ENCODE measurements at regions not wholly inside any gene's neighbourhood (a gene's known extent, or its start where the extent isn't known, plus 50 kb on each side); places are given as distances from the start of the nearest gene placed in this dataset.

- no peaks in the 10 kb centered on the region; the same call in 1 of the 2 replicates for H3K27me3 ChIP-seq (ENCODE audit: control insufficient read depth, insufficient read depth, low read length)
- H3K9me3 ChIP-seq (ENCODE audit: control insufficient read depth, insufficient read depth, low read depth, low read length): no peaks in the 10 kb centered on the region
- no peaks in the 10 kb centered on the region for H3K36me3 ChIP-seq (ENCODE audit: control insufficient read depth, insufficient read depth, low read length)
- no peak overlapping the region for H3K9ac ChIP-seq (ENCODE audit: low read length)
- H3K4me1 ChIP-seq (ENCODE audit: control insufficient read depth, insufficient read depth, low read length): no peaks in the 10 kb centered on the region
- no peak overlapping the region for H3K27ac ChIP-seq (ENCODE audit: low read depth, low read length)
- H3K4me3 ChIP-seq (ENCODE audit: low read depth, low read length): no peak overlapping the region
Measured at GRCh38 chr15:29556380-29556779, 265.9 kb downstream of the TJP1 start.

- Histone ChIP-seq H3K36me3 (ENCODE audit: control insufficient read depth, insufficient read depth, low read length) (no peaks in the 10 kb centered on the region), H3K9me3 (ENCODE audit: control insufficient read depth, insufficient read depth, low read depth, low read length) (no peaks in the 10 kb centered on the region), H3K4me1 (ENCODE audit: control insufficient read depth, insufficient read depth, low read length) (no peaks in the 10 kb centered on the region), H3K9ac (ENCODE audit: low read length) (no peak overlapping the region), H3K27me3 (ENCODE audit: control insufficient read depth, insufficient read depth, low read length) (no peaks in the 10 kb centered on the region; the same call in 1 of the 2 replicates), H3K4me3 (ENCODE audit: low read depth, low read length) (no peak overlapping the region), H3K27ac (ENCODE audit: low read depth, low read length) (no peak overlapping the region)
Measured at GRCh38 chr15:29554531-29554930, 267.7 kb downstream of the TJP1 start.

- Histone ChIP-seq H3K27me3 (ENCODE audit: control insufficient read depth, insufficient read depth, low read length) (no peaks in the 10 kb centered on the region), H3K9me3 (ENCODE audit: control insufficient read depth, insufficient read depth, low read depth, low read length) (peaks cover 4% of the 10 kb centered on the region; the same call in 1 of the 2 replicates), H3K4me3 (ENCODE audit: low read depth, low read length) (no peak overlapping the region), H3K4me1 (ENCODE audit: control insufficient read depth, insufficient read depth, low read length) (no peaks in the 10 kb centered on the region), H3K36me3 (ENCODE audit: control insufficient read depth, insufficient read depth, low read length) (no peaks in the 10 kb centered on the region), H3K9ac (ENCODE audit: low read length) (no peak overlapping the region), H3K27ac (ENCODE audit: low read depth, low read length) (no peak overlapping the region)
Measured at GRCh38 chr15:29550834-29551465, 271.3 kb downstream of the TJP1 start.

- H3K36me3 ChIP-seq (ENCODE audit: control insufficient read depth, insufficient read depth, low read length): no peaks in the 10 kb centered on the region
- H3K4me3 ChIP-seq (ENCODE audit: low read depth, low read length): no peak overlapping the region
- no peak overlapping the region for H3K9ac ChIP-seq (ENCODE audit: low read length)
- H3K4me1 ChIP-seq (ENCODE audit: control insufficient read depth, insufficient read depth, low read length): no peaks in the 10 kb centered on the region
- H3K9me3 ChIP-seq (ENCODE audit: control insufficient read depth, insufficient read depth, low read depth, low read length): peaks cover 9% of the 10 kb centered on the region; the same call in 1 of the 2 replicates
- H3K27me3 ChIP-seq (ENCODE audit: control insufficient read depth, insufficient read depth, low read length): no peaks in the 10 kb centered on the region
- H3K27ac ChIP-seq (ENCODE audit: low read depth, low read length): no peak overlapping the region
Measured at GRCh38 chr15:29548006-29548405, 274.3 kb downstream of the TJP1 start.

GRCh38 chr15:29544513-29545128, 275.0 kb upstream of the NSMCE3 start:
- Histone ChIP-seq H3K27ac (ENCODE audit: low read depth, low read length) (no peak overlapping the region), H3K27me3 (ENCODE audit: control insufficient read depth, insufficient read depth, low read length) (no peaks in the 10 kb centered on the region), H3K4me1 (ENCODE audit: control insufficient read depth, insufficient read depth, low read length) (no peaks in the 10 kb centered on the region)

GRCh38 chr15:29542994-29543393, 273.4 kb upstream of the NSMCE3 start:
- peaks cover 9% of the 10 kb centered on the region; the same call in 1 of the 2 replicates for H3K9me3 ChIP-seq (ENCODE audit: control insufficient read depth, insufficient read depth, low read depth, low read length)
- H3K9ac ChIP-seq (ENCODE audit: low read length): no peak overlapping the region
- H3K27ac ChIP-seq (ENCODE audit: low read depth, low read length): no peak overlapping the region
- no peaks in the 10 kb centered on the region for H3K27me3 ChIP-seq (ENCODE audit: control insufficient read depth, insufficient read depth, low read length)
- H3K4me1 ChIP-seq (ENCODE audit: control insufficient read depth, insufficient read depth, low read length): no peaks in the 10 kb centered on the region
- no peaks in the 10 kb centered on the region for H3K36me3 ChIP-seq (ENCODE audit: control insufficient read depth, insufficient read depth, low read length)
- no peak overlapping the region for H3K4me3 ChIP-seq (ENCODE audit: low read depth, low read length)

More at GRCh38 chr15:29544513-29545128, 275.0 kb upstream of the NSMCE3 start:
- Histone ChIP-seq H3K9ac (ENCODE audit: low read length) (no peak overlapping the region), H3K4me3 (ENCODE audit: low read depth, low read length) (no peak overlapping the region), H3K9me3 (ENCODE audit: control insufficient read depth, insufficient read depth, low read depth, low read length) (peaks cover 9% of the 10 kb centered on the region; the same call in 1 of the 2 replicates), H3K36me3 (ENCODE audit: control insufficient read depth, insufficient read depth, low read length) (no peaks in the 10 kb centered on the region)

GRCh38 chr15:29541309-29541708, 271.7 kb upstream of the NSMCE3 start:
- Histone ChIP-seq H3K27ac (ENCODE audit: low read depth, low read length) (no peak overlapping the region), H3K9ac (ENCODE audit: low read length) (no peak overlapping the region), H3K9me3 (ENCODE audit: control insufficient read depth, insufficient read depth, low read depth, low read length) (peaks cover 7% of the 10 kb centered on the region; the same call in 1 of the 2 replicates), H3K36me3 (ENCODE audit: control insufficient read depth, insufficient read depth, low read length) (no peaks in the 10 kb centered on the region), H3K4me1 (ENCODE audit: control insufficient read depth, insufficient read depth, low read length) (no peaks in the 10 kb centered on the region), H3K4me3 (ENCODE audit: low read depth, low read length) (no peak overlapping the region), H3K27me3 (ENCODE audit: control insufficient read depth, insufficient read depth, low read length) (no peaks in the 10 kb centered on the region)

GRCh38 chr15:29540479-29540878, 270.9 kb upstream of the NSMCE3 start:
- H3K27ac ChIP-seq (ENCODE audit: low read depth, low read length): no peak overlapping the region
- no peak overlapping the region for H3K9ac ChIP-seq (ENCODE audit: low read length)
- 0 out of 2 replicates have a peak, but pooled peaks cover under 1% of the 10 kb centered on the region for H3K9me3 ChIP-seq (ENCODE audit: control insufficient read depth, insufficient read depth, low read depth, low read length)
- H3K4me3 ChIP-seq (ENCODE audit: low read depth, low read length): no peak overlapping the region
- no peaks in the 10 kb centered on the region for H3K27me3 ChIP-seq (ENCODE audit: control insufficient read depth, insufficient read depth, low read length)
- H3K4me1 ChIP-seq (ENCODE audit: control insufficient read depth, insufficient read depth, low read length): no peaks in the 10 kb centered on the region
- H3K36me3 ChIP-seq (ENCODE audit: control insufficient read depth, insufficient read depth, low read length): no peaks in the 10 kb centered on the region

- Histone ChIP-seq H3K27me3 (ENCODE audit: control insufficient read depth, insufficient read depth, low read length) (no peaks in the 10 kb centered on the region), H3K9me3 (ENCODE audit: control insufficient read depth, insufficient read depth, low read depth, low read length) (no peaks in the 10 kb centered on the region), H3K4me3 (ENCODE audit: low read depth, low read length) (no peak overlapping the region), H3K9ac (ENCODE audit: low read length) (no peak overlapping the region), H3K4me1 (ENCODE audit: control insufficient read depth, insufficient read depth, low read length) (no peaks in the 10 kb centered on the region), H3K27ac (ENCODE audit: low read depth, low read length) (no peak overlapping the region), H3K36me3 (ENCODE audit: control insufficient read depth, insufficient read depth, low read length) (no peaks in the 10 kb centered on the region)
Measured at GRCh38 chr15:29539736-29540135, 270.1 kb upstream of the NSMCE3 start.

GRCh38 chr15:29538044-29538443, 268.4 kb upstream of the NSMCE3 start:
- H3K9me3 ChIP-seq (ENCODE audit: control insufficient read depth, insufficient read depth, low read depth, low read length): no peaks in the 10 kb centered on the region
- H3K27me3 ChIP-seq (ENCODE audit: control insufficient read depth, insufficient read depth, low read length): no peaks in the 10 kb centered on the region
- no peak overlapping the region for H3K9ac ChIP-seq (ENCODE audit: low read length)
- no peak overlapping the region for H3K27ac ChIP-seq (ENCODE audit: low read depth, low read length)
- H3K36me3 ChIP-seq (ENCODE audit: control insufficient read depth, insufficient read depth, low read length): no peaks in the 10 kb centered on the region
- no peak overlapping the region for H3K4me3 ChIP-seq (ENCODE audit: low read depth, low read length)
- H3K4me1 ChIP-seq (ENCODE audit: control insufficient read depth, insufficient read depth, low read length): peaks cover 4% of the 10 kb centered on the region; the same call in 1 of the 2 replicates

GRCh38 chr15:29535952-29536351, 266.3 kb upstream of the NSMCE3 start:
- H3K4me1 ChIP-seq (ENCODE audit: control insufficient read depth, insufficient read depth, low read length): peaks cover 4% of the 10 kb centered on the region
- no peak overlapping the region for H3K9ac ChIP-seq (ENCODE audit: low read length)
- H3K4me3 ChIP-seq (ENCODE audit: low read depth, low read length): no peak overlapping the region
- H3K36me3 ChIP-seq (ENCODE audit: control insufficient read depth, insufficient read depth, low read length): no peaks in the 10 kb centered on the region
- H3K27ac ChIP-seq (ENCODE audit: low read depth, low read length): no peak overlapping the region
- no peaks in the 10 kb centered on the region for H3K27me3 ChIP-seq (ENCODE audit: control insufficient read depth, insufficient read depth, low read length)
- no peaks in the 10 kb centered on the region for H3K9me3 ChIP-seq (ENCODE audit: control insufficient read depth, insufficient read depth, low read depth, low read length)

Data from HUES6 (cell line).